ENCODE measurements at regions not wholly inside any gene's neighbourhood (a gene's known extent, or its start where the extent isn't known, plus 50 kb on each side); places are given as distances from the start of the nearest gene placed in this dataset.

DNA sequence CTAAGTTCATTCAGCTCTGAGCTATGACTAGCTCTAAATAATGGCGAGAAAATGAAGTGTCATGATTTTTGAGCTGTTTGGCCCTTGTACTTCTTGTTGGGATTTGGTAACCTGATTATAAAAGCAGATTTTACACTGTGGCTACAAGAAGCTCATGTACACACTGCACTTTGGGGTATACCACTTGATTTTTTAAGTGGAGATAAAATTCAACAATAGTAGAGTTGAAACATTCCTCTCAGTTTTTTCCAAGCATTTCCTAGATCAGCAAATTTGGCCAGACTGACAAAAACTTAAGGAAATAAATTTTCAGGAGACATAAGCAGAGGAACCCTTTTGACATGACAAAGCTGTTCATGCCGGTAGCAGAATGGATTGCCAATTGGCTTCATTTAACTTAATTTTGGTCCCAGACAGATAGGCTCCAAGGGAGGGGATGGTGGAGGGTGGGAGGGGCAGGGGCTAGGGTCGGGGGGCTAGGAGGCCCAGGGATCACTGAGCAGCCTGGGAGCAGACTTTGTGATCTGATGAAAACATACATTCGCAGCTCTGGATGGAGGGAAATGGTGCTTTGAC, 575.9 kb downstream of the METTL15 start (continued):
- TF ChIP-seq, protein P1, sequence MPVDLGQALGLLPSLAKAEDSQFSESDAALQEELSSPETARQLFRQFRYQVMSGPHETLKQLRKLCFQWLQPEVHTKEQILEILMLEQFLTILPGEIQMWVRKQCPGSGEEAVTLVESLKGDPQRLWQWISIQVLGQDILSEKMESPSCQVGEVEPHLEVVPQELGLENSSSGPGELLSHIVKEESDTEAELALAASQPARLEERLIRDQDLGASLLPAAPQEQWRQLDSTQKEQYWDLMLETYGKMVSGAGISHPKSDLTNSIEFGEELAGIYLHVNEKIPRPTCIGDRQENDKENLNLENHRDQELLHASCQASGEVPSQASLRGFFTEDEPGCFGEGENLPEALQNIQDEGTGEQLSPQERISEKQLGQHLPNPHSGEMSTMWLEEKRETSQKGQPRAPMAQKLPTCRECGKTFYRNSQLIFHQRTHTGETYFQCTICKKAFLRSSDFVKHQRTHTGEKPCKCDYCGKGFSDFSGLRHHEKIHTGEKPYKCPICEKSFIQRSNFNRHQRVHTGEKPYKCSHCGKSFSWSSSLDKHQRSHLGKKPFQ (tag by site-specific recombination; IDR thresholded peaks at IDR 0.05) = no peak
- TF ChIP-seq ZNF600 (tag by site-specific recombination; IDR thresholded peaks at IDR 0.05) = no peak
- no peak for TF ChIP-seq SETDB1 (IDR thresholded peaks at IDR 0.05; ENCODE audit: insufficient read length, low read length)
- no peak for TF ChIP-seq ZNF138 (tag by site-specific recombination; IDR thresholded peaks at IDR 0.05; ENCODE audit: borderline replicate concordance)
- TF ChIP-seq, protein P2, sequence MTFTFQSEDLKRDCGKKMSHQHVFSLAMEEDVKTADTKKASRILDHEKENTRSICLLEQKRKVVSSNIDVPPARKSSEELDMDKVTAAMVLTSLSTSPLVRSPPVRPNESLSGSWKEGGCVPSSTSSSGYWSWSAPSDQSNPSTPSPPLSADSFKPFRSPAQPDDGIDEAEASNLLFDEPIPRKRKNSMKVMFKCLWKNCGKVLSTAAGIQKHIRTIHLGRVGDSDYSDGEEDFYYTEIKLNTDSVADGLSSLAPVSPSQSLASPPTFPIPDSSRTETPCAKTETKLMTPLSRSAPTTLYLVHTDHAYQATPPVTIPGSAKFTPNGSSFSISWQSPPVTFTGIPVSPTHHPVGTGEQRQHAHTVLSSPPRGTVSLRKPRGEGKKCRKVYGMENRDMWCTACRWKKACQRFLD (tag by site-specific recombination; IDR thresholded peaks at IDR 0.05) = no peak
- TF ChIP-seq HOXA7 (CRISPR knock-in tag; IDR thresholded peaks at IDR 0.05; ENCODE audit: borderline replicate concordance) = no peak

DNA sequence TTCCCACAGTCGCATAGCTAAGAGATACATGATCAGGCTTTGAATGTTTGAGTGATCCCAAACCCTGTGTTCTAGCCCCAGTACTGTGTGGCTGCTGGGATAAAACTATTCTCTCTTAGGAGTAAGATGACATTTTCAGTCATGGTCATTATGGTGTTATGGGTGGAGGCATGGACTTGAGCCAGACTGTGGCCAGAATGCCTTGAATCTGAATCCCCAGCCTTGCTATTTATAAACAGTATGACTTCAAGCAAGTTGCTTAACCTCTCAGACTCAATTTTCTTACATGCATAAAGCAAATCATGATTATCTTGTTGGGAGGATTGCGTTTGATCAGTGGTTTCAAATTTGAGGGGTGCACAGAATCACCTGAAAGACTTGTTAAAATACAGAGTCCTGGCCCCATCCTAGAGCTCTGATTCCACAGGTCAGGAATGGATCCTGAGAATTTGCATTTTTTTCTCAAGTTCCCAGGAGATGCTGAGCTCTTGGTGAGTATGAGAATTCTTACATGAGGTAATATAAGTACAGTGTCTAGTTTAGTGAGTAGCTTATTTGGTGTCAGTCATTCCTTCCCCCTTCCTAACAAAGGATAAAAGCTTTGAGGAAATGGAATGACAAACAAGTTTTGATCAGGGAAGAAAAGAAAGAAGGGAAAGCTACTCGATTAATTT, 571.7 kb downstream of the METTL15 start:
- TF ChIP-seq ZSCAN18 (tag by site-specific recombination; IDR thresholded peaks at IDR 0.05) (no peak), SCRT1 (tag by site-specific recombination; IDR thresholded peaks at IDR 0.05; ENCODE audit: borderline replicate concordance) (no peak), ZNF324 (tag by site-specific recombination; IDR thresholded peaks at IDR 0.05) (no peak), ZNF670 (tag by site-specific recombination; IDR thresholded peaks at IDR 0.05; ENCODE audit: low read depth) (no peak), PRDM1 (tag by site-specific recombination; IDR thresholded peaks at IDR 0.05) (no peak), ZNF202 (tag by site-specific recombination; IDR thresholded peaks at IDR 0.05; ENCODE audit: borderline replicate concordance) (no peak), RBAK (tag by site-specific recombination; IDR thresholded peaks at IDR 0.05) (no peak), ZNF311 (tag by site-specific recombination; IDR thresholded peaks at IDR 0.05; ENCODE audit: borderline replicate concordance) (no peak), ZBTB21 (tag by site-specific recombination; IDR thresholded peaks at IDR 0.05) (no peak), ZNF777 (tag by site-specific recombination; IDR thresholded peaks at IDR 0.05; ENCODE audit: borderline replicate concordance) (no peak), ZNF830 (tag by site-specific recombination; IDR thresholded peaks at IDR 0.05; ENCODE audit: low read depth) (no peak), ZNF488 (tag by site-specific recombination; IDR thresholded peaks at IDR 0.05) (no peak), ZSCAN16 (tag by site-specific recombination; IDR thresholded peaks at IDR 0.05) (no peak)
- TF ChIP-seq, protein P3, sequence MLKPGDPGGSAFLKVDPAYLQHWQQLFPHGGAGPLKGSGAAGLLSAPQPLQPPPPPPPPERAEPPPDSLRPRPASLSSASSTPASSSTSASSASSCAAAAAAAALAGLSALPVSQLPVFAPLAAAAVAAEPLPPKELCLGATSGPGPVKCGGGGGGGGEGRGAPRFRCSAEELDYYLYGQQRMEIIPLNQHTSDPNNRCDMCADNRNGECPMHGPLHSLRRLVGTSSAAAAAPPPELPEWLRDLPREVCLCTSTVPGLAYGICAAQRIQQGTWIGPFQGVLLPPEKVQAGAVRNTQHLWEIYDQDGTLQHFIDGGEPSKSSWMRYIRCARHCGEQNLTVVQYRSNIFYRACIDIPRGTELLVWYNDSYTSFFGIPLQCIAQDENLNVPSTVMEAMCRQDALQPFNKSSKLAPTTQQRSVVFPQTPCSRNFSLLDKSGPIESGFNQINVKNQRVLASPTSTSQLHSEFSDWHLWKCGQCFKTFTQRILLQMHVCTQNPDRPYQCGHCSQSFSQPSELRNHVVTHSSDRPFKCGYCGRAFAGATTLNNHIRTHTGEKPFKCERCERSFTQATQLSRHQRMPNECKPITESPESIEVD (tag by site-specific recombination; IDR thresholded peaks at IDR 0.05) = no peak
- Histone ChIP-seq H3K27ac (ENCODE audit: extremely low read depth, low read depth, low read length) (no peak overlapping the region), H3K4me1 (ENCODE audit: control insufficient read depth, insufficient read depth, low read length) (no peaks in the 10 kb centered on the region), H3K36me3 (ENCODE audit: control insufficient read depth in 2 of 2, insufficient read depth in 1 of 2, low read length in 2 of 2) (no peaks in the 10 kb centered on the region), H3K9me3 (ENCODE audit: control insufficient read depth, insufficient read depth, low read depth, low read length) (no peaks in the 10 kb centered on the region), H3K4me3 (ENCODE audit: low read depth, low read length) (no peak overlapping the region)
- CTCF ChIA-PET = interaction anchor here (0.6 kb wide), 2 partner anchors 310 to 479 kb away, joined by 3 to 5 read pairs; no protein-coding TSS in a partner anchor
- POLR2A ChIA-PET = no interaction called here
